ENCODE measurements at regions not wholly inside any gene's neighbourhood (a gene's known extent, or its start where the extent isn't known, plus 50 kb on each side); places are given as distances from the start of the nearest gene placed in this dataset.

DNA sequence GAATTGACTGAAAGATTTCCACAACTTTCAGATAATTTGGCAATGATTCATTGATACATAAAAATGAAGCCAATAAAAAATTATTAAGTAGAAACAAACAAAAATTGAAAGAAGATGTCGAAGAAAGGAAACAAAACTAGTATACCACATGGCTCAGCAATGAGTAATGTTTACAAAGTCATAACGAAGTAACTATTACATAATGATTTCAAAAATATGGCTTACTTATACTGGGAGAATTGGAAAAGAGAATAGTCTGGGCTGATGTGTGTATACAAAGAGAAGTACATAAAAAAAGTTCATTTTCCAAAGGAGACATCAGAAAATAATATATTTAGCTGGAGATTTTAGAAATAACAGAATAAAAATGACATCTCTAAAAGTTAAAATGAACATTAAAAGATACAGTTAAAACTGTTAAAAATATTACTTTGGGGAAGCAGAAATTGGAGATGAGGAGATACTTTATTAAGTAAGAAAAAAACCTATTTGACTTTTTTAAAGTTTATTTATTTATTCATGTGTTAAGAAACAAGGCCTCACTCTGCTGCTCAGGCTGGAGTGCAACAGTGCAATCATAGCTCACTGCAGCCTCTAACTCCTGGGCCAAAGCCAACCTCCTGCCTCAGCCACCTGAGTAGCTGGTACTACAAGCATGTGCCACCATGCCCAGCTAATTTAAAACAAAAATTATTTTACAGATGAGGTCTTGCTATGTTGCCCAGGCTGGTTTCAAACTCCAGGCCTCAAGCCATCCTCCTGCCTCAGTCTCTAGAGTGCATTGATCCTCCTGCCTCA lies 409.7 kb upstream of the PIK3C3 start:
- TF ChIP-seq, protein P1, sequence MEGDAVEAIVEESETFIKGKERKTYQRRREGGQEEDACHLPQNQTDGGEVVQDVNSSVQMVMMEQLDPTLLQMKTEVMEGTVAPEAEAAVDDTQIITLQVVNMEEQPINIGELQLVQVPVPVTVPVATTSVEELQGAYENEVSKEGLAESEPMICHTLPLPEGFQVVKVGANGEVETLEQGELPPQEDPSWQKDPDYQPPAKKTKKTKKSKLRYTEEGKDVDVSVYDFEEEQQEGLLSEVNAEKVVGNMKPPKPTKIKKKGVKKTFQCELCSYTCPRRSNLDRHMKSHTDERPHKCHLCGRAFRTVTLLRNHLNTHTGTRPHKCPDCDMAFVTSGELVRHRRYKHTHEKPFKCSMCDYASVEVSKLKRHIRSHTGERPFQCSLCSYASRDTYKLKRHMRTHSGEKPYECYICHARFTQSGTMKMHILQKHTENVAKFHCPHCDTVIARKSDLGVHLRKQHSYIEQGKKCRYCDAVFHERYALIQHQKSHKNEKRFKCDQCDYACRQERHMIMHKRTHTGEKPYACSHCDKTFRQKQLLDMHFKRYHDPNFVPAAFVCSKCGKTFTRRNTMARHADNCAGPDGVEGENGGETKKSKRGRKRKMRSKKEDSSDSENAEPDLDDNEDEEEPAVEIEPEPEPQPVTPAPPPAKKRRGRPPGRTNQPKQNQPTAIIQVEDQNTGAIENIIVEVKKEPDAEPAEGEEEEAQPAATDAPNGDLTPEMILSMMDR (IDR thresholded peaks at IDR 0.05; ENCODE audit: low read depth, low read length, poor library complexity, severe bottlenecking), result no peak
- TF ChIP-seq EZH2phosphoT487 (IDR thresholded peaks at IDR 0.05; ENCODE audit: borderline replicate concordance, low read length), result no peak

All from DOHH2 (cell line).